ENCODE measurements at regions not wholly inside any gene's neighbourhood (a gene's known extent, or its start where the extent isn't known, plus 50 kb on each side); places are given as distances from the start of the nearest gene placed in this dataset.

DNA sequence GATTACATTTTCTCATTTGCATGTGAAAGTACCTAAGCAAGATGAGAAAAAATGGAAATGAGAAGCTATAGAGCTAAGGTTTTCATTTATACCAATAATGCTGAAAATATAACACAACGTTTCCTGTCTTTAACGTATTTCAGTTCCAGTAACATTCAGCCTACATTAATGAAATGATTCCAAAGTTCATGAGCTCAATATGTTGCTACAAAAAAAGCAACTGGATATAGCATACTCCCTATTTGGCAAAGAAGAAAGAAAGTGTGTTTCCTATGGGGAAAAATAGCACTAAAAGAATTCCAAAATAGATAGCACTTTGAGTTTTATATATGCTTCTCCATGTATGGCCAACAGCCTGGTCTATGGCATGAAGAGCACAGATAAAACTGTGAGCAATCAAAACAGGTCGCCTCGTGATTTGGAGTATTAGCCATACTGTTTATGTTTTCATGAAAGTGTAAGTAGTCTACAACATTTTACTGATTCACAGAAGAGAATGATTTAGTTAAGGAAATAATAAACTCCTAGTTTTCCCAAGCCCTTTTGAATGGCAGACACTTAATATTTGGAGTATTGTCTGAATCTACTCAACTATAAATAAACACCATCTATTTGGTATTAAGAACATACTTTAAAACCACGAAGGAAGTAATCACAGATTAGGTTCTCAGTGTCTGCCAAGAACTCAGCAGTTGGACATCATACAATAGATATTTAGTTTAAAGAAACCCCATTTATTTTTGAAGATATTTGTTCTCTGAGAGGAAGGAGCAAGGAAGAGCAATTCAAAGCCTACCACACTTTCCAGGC, 258.7 kb upstream of the RASA1 start:
- WGBS, 2 donors (ENCODE audit: low coverage in 1 of 2), result 45 to 59% methylated on average over 5 of the region's 5 CpGs
- H3K36me3 ChIP-seq, result no peaks in the 10 kb centered on the region
- H3K27ac ChIP-seq, result no peak overlapping the region
- intact Hi-C loops (cut with DNase I; ENCODE audit: low total_unique reads), result no loop called here
- TF ChIP-seq CTCF (IDR thresholded peaks at IDR 0.05) (no peak), EP300 (IDR thresholded peaks at IDR 0.05; ENCODE audit: low read depth) (no peak), POLR2AphosphoS5 (IDR thresholded peaks at IDR 0.05) (no peak), POLR2A (IDR thresholded peaks at IDR 0.05) (no peak)
- no peak overlapping the region for H3K4me3 ChIP-seq
- H3K9me3 ChIP-seq, result no peaks in the 10 kb centered on the region
- in situ Hi-C loops (cut with MboI; ENCODE audit: low pct_ligation_motif_present in 1 of 4, low pct_unique_long_range_greater_than_20kb in 1 of 4, low sequenced_read_pairs in 3 of 4), result no loop called here
- no peak for DNase-seq
- H3K4me1 ChIP-seq, result no peaks in the 10 kb centered on the region
- H3K27me3 ChIP-seq, result no peaks in the 10 kb centered on the region

DNA sequence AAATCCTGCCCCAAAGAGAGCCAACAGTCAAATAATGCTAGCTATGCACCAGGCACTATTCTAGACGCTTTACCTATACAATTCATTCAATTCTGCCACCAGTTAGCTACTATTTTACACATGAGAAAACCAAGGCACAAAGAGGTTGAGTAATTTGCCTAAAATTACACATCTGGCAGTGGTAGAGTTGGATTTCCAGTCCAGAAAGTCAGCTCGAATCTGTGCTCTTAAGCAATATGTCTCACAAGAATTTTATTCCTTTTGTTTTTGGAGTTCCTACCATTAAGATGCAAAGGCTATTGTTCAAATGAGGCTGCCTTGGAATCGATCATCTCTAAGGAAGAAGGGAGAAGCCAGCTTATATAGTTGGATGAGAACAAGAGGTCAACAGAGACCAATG, 256.9 kb upstream of the RASA1 start:
- no peak for DNase-seq
- no peak overlapping the region for H3K4me3 ChIP-seq
- WGBS, 2 donors (ENCODE audit: low coverage in 1 of 2), result 48 to 60% methylated on average over 3 of the region's 3 CpGs
- intact Hi-C loops (cut with DNase I; ENCODE audit: low total_unique reads), result no loop called here
- in situ Hi-C loops (cut with MboI; ENCODE audit: low pct_ligation_motif_present in 1 of 4, low pct_unique_long_range_greater_than_20kb in 1 of 4, low sequenced_read_pairs in 3 of 4), result no loop called here
- no peaks in the 10 kb centered on the region for H3K9me3 ChIP-seq
- no peaks in the 10 kb centered on the region for H3K36me3 ChIP-seq
- no peaks in the 10 kb centered on the region for H3K4me1 ChIP-seq
- H3K27me3 ChIP-seq, result no peaks in the 10 kb centered on the region
- no peak overlapping the region for H3K27ac ChIP-seq
- TF ChIP-seq POLR2AphosphoS5 (IDR thresholded peaks at IDR 0.05) (no peak), EP300 (IDR thresholded peaks at IDR 0.05; ENCODE audit: low read depth) (no peak), CTCF (IDR thresholded peaks at IDR 0.05) (no peak), POLR2A (IDR thresholded peaks at IDR 0.05) (no peak)

DNA sequence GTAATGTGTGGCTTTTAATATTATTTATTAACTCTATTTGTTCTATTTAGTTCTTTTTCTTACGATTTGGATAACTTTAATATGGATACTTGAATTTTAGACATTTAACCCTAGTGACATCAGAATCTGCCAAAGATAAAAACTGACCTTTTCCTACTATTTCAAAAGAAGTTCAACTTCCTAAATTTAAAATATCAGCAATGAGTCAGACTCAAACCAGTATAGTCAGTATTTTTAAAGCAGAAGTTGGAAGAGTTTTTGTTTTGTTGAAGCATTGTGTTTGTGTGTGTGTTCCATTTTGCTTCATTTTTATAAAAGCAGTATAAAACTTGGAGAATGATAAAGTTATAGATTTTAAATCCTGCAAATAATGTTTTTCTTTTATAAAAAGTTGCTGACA, 251.8 kb upstream of the RASA1 start:
- intact Hi-C loops (cut with DNase I; ENCODE audit: low total_unique reads) (no loop called here), in situ Hi-C loops (cut with MboI; ENCODE audit: low pct_ligation_motif_present in 1 of 4, low pct_unique_long_range_greater_than_20kb in 1 of 4, low sequenced_read_pairs in 3 of 4) (no loop called here)
- Histone ChIP-seq H3K27ac (no peak overlapping the region), H3K4me1 (peaks cover 0 to 9% (median 0%) of the 10 kb centered on the region in 4 donors), H3K27me3 (no peaks in the 10 kb centered on the region), H3K36me3 (no peaks in the 10 kb centered on the region), H3K4me3 (no peak overlapping the region), H3K9me3 (no peaks in the 10 kb centered on the region)
- DNase-seq, result no peak
- no peak for TF ChIP-seq POLR2AphosphoS5 (IDR thresholded peaks at IDR 0.05)
- no peak for TF ChIP-seq POLR2A (IDR thresholded peaks at IDR 0.05)
- no peak for TF ChIP-seq CTCF (IDR thresholded peaks at IDR 0.05)
- no peak for TF ChIP-seq EP300 (IDR thresholded peaks at IDR 0.05; ENCODE audit: low read depth)
- WGBS, 2 donors (ENCODE audit: low coverage in 1 of 2), result 59 to 71% methylated on average over 1 of the region's 1 CpG

DNA sequence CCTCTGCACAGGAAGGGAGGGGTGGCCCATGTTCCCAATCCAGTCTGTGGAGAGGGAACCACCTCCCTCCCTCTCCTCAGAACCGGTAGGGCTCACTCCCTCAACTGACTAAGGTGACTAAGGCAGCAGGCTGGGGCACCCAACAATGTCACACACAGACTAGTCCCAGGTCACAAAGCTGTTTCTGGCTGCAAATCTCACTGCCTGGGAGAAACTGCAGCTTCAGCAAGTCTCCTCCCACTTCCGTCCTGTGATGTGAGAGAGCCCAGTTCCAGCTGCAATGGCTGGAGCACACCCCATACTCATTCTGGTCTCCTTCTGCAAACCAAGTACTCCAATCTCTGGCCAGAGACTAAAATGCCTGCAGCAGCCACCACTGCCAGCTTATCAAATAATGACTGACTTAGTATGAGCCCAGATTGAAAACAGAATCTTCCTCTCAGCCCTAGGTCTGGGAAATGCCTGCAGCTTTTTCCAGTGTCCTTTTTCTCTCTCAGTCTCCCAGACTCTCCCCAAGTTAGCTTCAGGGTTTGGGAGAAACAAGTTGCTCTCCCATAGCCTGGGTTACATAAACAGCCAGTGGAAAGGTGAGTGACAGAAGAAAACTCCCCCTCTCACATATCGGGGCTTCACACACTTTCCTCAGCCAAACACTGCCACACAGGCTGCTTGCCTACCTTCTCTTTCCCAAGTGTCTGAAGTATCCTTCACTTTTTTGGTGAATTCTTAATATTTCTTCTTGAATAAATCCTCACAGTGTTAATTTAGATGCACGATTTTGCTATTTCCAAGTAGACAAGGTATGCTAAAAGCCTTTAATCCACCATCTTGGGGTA, 247.4 kb upstream of the RASA1 start:
- in situ Hi-C loops (cut with MboI; ENCODE audit: low pct_ligation_motif_present in 1 of 4, low pct_unique_long_range_greater_than_20kb in 1 of 4, low sequenced_read_pairs in 3 of 4) (no loop called here), intact Hi-C loops (cut with DNase I; ENCODE audit: low total_unique reads) (no loop called here)
- no peak for TF ChIP-seq EP300 (IDR thresholded peaks at IDR 0.05; ENCODE audit: low read depth)
- no peak for TF ChIP-seq CTCF (IDR thresholded peaks at IDR 0.05)
- no peak for TF ChIP-seq POLR2AphosphoS5 (IDR thresholded peaks at IDR 0.05)
- no peak for TF ChIP-seq POLR2A (IDR thresholded peaks at IDR 0.05)
- H3K4me1 ChIP-seq, result peaks cover 0 to 9% (median 0%) of the 10 kb centered on the region in 4 donors
- DNase-seq, result peak; percentile 37
- H3K27me3 ChIP-seq, result no peaks in the 10 kb centered on the region
- H3K4me3 ChIP-seq, result no peak overlapping the region
- H3K9me3 ChIP-seq, result no peaks in the 10 kb centered on the region
- 45 to 47% methylated on average over 2 to 4 of the region's 4 CpGs for WGBS, 2 donors (ENCODE audit: low coverage in 1 of 2)
- no peaks in the 10 kb centered on the region for H3K36me3 ChIP-seq
- peak overlapping the region in 2 of 4 donors; percentile 15 to 20 for H3K27ac ChIP-seq
